Thymus (tissue), 11 donors: ENCODE measurements at regions not wholly inside any gene's neighbourhood (a gene's known extent, or its start where the extent isn't known, plus 50 kb on each side); places are given as distances from the start of the nearest gene placed in this dataset.

ENCODE experiments used
- DNase-seq, 9 donors: peaks; one replicate each; pipeline ENCODE4 v3.0.0-alpha.2; 2013; ENCODE audit warnings: low spot score in 9 of 9, low read depth in 6 of 9, missing footprints in 1 of 9
- H3K27ac ChIP-seq, 2 donors: one replicate each; pipeline ENCODE4 v1.5.1; 2013; ENCODE audit warnings: control low read depth in 1 of 2, low read depth in 1 of 2, low read length in 1 of 2, mild to moderate bottlenecking in 1 of 2, moderate library complexity in 1 of 2
- H3K27me3 ChIP-seq, 2 donors: one replicate each; pipeline ENCODE4 v1.5.1; 2013; ENCODE audit warnings: low read length in 1 of 2; ENCODE audit not compliant: control insufficient read depth in 2 of 2, insufficient read depth in 1 of 2
- H3K36me3 ChIP-seq, 2 donors: one replicate each; pipeline ENCODE4 v1.5.1; 2013; ENCODE audit warnings: low read length in 1 of 2, mild to moderate bottlenecking in 1 of 2, moderate library complexity in 1 of 2; ENCODE audit not compliant: control insufficient read depth in 2 of 2, insufficient read depth in 2 of 2
- H3K4me1 ChIP-seq, 2 donors: one replicate each; pipeline ENCODE4 v1.5.1; 2013; ENCODE audit warnings: low read length in 2 of 2; ENCODE audit not compliant: control insufficient read depth in 2 of 2, insufficient read depth in 2 of 2
- H3K4me3 ChIP-seq, 2 donors: one replicate each; pipeline ENCODE4 v1.5.1; 2013; ENCODE audit warnings: low read length in 2 of 2, control low read depth in 1 of 2, mild to moderate bottlenecking in 1 of 2
- H3K9me3 ChIP-seq, 2 donors: one replicate each; pipeline ENCODE4 v1.5.1; 2013; ENCODE audit warnings: low read length in 1 of 2, mild to moderate bottlenecking in 1 of 2; ENCODE audit not compliant: control insufficient read depth in 2 of 2, insufficient read depth in 1 of 2
- WGBS: extraction: QIAGEN DNeasy Blood & Tissue Kit; methylation state at CpG from one replicate; pipeline ENCODE4 v1.1.7; 2013; 5-methylcytosine and 5-hydroxymethylcytosine counted together
- donor health status: healthy.

DNA sequence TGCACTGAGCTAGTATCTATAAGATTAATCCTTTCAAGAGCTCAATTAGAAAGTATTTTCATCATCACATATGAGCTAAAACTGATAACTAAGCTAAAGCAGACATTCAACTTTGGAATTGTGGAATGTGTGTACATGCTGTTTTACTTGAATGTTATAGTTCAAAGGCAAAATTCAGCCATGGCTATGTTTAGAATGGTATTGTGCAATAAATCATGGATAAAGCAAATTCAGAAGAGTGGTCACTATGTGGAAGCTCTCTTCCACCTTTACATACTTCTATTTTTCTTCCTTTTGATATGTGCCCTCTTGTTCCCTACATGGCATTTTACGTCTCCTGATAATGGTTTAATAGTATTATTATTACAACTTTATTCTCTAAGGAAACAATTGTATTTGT lies 1366.3 kb upstream of the LRRTM1 start:
- no peaks in the 10 kb centered on the region for H3K36me3 ChIP-seq
- no peak overlapping the region for H3K27ac ChIP-seq
- no peaks in the 10 kb centered on the region for H3K9me3 ChIP-seq
- H3K4me3 ChIP-seq, result no peak overlapping the region
- no peaks in the 10 kb centered on the region for H3K4me1 ChIP-seq
- 98% methylated on average over 1 of the region's 1 CpG for WGBS
- no peak for DNase-seq
- no peaks in the 10 kb centered on the region for H3K27me3 ChIP-seq

DNA sequence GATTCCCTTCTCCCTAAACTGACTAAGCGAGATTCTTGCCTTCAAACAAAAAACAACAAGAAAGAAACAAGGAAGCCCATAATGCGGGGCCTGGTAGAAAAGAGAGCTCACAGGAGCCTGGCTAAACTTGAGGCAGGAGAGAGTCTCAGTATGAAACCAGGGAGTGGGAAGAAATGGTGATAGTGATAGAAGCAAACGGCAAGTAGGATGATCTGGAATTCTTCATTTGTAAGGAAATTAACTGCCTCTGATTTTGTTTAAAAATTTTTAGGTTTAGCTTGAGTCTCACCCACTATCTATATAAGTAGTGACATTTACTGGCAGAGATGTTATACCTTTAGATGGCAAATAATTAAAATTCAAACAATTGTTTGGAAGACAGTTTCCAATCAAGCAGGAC lies 1356.5 kb upstream of the LRRTM1 start:
- no peak for DNase-seq
- Histone ChIP-seq H3K27me3 (no peaks in the 10 kb centered on the region), H3K9me3 (peaks cover 0 to 3% of the 10 kb centered on the region in 2 donors), H3K36me3 (no peaks in the 10 kb centered on the region), H3K27ac (no peak overlapping the region), H3K4me3 (no peak overlapping the region), H3K4me1 (no peaks in the 10 kb centered on the region)
- 96% methylated on average over 3 of the region's 3 CpGs for WGBS

DNA sequence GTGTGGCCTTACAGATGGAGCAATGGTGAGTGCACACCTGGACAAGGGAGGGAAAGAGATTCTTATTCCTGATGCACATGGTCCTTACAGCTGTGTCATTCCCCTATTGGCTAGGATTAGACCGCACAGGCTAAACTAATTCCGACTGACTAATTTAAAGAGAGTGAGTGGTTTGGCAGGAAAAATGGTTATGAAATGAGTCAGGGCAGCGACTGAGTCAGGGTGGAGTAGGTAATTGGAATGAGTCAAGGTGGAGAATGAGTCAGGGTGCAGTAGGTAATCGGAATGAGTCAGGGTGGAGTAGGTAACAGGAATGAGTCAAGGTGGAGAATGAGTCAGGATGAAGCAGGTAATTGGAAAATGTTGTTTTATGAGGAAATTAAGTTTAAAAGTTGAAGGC lies 1353.7 kb upstream of the LRRTM1 start:
- DNase-seq, result no peak
- no peak overlapping the region for H3K27ac ChIP-seq
- no peaks in the 10 kb centered on the region for H3K4me1 ChIP-seq
- H3K9me3 ChIP-seq, result peaks cover 0 to 3% of the 10 kb centered on the region in 2 donors
- no peaks in the 10 kb centered on the region for H3K27me3 ChIP-seq
- no peaks in the 10 kb centered on the region for H3K36me3 ChIP-seq
- 90% methylated on average over 4 of the region's 4 CpGs for WGBS
- H3K4me3 ChIP-seq, result no peak overlapping the region

DNA sequence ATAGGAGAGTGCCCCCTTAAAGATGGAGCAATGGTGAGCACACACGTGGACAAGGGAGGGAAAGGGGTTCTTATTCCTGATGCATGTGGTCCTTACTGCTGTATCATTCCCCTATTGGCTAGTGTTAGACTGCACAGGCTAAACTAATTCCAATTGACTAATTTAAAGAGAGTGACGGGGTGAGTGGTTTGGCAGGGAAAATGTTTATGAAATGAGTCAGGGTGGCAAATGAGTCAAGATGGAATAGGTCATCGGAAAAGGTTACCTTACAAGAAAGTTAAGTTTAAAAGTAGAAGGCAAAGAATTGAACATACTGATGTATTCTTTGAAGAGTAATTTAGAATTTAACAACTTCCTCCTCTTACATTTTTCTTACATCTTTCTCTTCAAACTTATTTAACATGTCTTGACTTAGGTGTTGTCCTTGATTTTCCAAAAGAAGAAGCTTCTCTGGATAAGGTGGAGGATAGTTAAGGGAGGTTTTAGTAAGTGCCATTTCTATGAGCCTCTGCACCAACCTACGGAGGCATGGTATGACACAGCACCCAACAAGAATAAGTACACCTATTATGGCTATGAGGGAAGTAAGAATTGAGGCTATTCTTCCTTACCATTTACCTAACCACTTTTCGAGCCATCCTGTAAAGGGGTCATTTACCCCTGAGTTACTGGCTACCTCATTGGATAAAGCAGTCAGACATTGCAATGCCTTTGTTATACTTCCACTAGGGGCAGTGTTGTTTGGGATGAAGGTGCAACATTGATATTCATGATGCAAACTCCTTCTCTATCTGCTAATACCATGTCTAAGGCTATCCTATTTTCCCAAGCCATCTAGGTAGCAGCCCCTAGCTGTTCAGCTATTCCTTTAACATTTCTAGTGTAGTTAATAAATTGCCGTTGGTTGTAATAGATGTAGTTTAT lies 1345.8 kb upstream of the LRRTM1 start:
- H3K27ac ChIP-seq, result no peak overlapping the region
- WGBS, result 92% methylated on average over 6 of the region's 6 CpGs
- H3K9me3 ChIP-seq, result no peaks in the 10 kb centered on the region
- no peak for DNase-seq
- no peak overlapping the region for H3K4me3 ChIP-seq
- no peaks in the 10 kb centered on the region for H3K4me1 ChIP-seq
- H3K36me3 ChIP-seq, result no peaks in the 10 kb centered on the region
- no peaks in the 10 kb centered on the region for H3K27me3 ChIP-seq

DNA sequence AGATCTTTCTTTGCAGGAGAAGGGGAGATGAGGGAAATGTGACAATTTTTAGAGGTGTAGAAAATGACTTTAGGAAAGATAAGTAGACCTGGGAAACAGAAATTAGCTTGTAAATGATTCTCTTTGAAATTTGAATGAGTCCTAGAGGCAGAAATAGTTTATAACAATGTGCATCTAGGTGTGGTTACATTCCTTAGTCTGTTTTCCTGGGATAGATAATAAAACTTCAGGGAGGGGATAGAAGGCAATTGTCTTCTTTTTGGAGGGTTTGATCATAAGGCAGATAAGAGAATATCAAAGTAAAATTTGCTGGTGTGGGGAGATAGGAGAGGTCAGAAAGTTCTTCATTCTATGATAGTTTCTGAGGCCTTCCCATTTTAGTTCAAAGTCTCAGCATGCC lies 1344.3 kb upstream of the LRRTM1 start:
- Histone ChIP-seq H3K4me3 (no peak overlapping the region), H3K4me1 (no peaks in the 10 kb centered on the region), H3K27ac (no peak overlapping the region), H3K27me3 (no peaks in the 10 kb centered on the region), H3K9me3 (no peaks in the 10 kb centered on the region), H3K36me3 (no peaks in the 10 kb centered on the region)
- DNase-seq, result no peak

DNA sequence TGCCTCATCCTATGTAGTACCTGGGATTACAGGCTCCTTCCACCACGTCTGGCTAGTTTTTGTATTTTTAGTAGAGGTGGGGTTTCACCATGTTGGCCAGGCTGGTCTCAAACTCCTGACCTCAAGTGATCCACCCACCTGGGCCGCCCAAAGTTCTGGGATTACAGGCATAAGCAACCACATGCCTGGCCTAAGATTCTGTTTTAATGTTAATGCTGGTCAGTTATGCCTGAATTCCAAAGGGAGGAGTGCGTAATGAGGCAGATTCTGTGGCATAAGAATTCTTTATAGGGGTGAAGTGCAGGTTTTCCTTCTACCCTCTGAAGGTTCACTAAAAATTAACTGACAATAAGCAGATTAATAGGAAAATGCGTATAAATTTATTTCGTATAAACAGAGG lies 1343.8 kb upstream of the LRRTM1 start:
- Histone ChIP-seq H3K27ac (no peak overlapping the region), H3K27me3 (no peaks in the 10 kb centered on the region), H3K4me3 (no peak overlapping the region), H3K36me3 (no peaks in the 10 kb centered on the region), H3K9me3 (no peaks in the 10 kb centered on the region), H3K4me1 (no peaks in the 10 kb centered on the region)
- 92% methylated on average over 5 of the region's 5 CpGs for WGBS
- no peak for DNase-seq

DNA sequence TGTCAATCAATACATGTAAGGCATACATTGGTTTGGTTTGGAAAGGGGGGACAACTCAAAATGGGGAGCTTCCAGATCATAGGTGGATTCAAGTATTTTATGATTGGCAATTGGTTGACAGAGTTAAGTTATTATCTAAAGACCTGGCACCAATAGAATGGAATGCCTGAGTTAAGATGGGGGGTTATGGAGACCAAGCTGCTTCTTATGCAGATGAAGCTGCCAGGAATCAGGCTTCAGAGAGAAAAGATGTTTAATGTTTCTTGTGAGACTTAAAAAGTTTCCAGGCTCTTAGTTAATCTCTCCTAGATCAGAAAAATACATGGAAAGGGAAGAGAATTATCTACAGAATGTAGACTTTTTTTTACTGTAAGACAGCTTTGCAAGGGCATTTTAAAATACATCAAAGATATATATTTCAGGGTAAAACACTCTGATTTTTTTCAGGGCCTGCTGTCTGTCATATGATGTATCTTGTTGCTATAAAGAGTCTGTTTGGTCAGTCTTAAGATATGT lies 1343.2 kb upstream of the LRRTM1 start:
- no peak for DNase-seq
- Histone ChIP-seq H3K4me1 (no peaks in the 10 kb centered on the region), H3K9me3 (no peaks in the 10 kb centered on the region), H3K27ac (no peak overlapping the region), H3K4me3 (no peak overlapping the region), H3K36me3 (no peaks in the 10 kb centered on the region), H3K27me3 (no peaks in the 10 kb centered on the region)

DNA sequence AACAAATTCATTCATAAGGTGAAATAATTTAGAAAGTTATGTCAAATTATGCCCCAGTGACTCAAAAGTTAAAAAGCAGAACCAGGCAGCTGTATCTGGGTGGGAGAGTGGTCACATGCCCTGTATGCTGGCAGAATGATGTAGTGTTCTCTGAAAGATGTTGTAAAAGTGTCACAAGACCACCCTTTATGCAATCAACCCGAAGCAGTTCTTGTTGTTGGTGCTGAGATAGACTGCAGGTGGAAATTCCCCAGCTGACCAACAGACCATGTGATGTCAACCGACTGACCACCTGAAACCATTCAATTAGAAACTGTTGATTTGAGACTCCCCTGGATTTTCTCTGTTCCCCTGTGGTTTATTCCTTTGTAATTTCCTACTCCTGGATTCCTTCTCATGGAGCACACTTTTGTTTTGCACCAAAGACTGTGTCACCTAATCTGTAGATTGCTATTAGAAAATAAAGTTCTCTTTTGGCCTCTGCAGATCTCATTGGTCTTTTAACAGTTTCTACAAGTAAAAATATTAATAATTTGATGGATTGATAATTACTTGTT lies 1341.3 kb upstream of the LRRTM1 start:
- Histone ChIP-seq H3K4me3 (no peak overlapping the region), H3K27ac (no peak overlapping the region), H3K27me3 (no peaks in the 10 kb centered on the region), H3K9me3 (no peaks in the 10 kb centered on the region), H3K4me1 (no peaks in the 10 kb centered on the region), H3K36me3 (no peaks in the 10 kb centered on the region)
- no peak for DNase-seq
- WGBS, result 6% methylated on average over 2 of the region's 2 CpGs

DNA sequence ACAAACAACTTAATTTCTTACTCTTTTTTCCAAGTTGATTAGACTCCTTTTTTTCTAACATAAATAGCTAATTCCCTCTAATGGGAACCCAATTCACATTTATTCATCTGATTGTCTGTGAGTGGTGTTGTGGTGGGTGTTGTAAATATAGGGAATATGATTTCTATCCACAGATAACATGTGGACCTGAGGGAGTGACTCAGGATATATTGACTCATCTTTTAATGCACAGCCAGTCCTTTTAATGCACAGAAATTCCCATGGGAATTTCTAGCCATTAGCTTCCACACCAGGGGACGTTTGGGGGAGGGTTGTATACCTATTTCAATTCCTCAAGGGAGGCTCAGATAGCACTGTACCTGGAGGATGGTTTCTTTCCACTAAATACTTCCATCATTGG lies 1339.6 kb upstream of the LRRTM1 start:
- Histone ChIP-seq H3K9me3 (no peaks in the 10 kb centered on the region), H3K4me3 (no peak overlapping the region), H3K4me1 (no peaks in the 10 kb centered on the region), H3K27ac (no peak overlapping the region), H3K27me3 (no peaks in the 10 kb centered on the region), H3K36me3 (no peaks in the 10 kb centered on the region)
- WGBS, result 53% methylated on average over 1 of the region's 1 CpG
- DNase-seq, result no peak
